Gastrocnemius medialis (tissue), 4 donors: ENCODE measurements at regions not wholly inside any gene's neighbourhood (a gene's known extent, or its start where the extent isn't known, plus 50 kb on each side); places are given as distances from the start of the nearest gene placed in this dataset.

ENCODE experiments used
- CTCF ChIP-seq, 5 experiments: fragments of 450-650 bp in 3 of 5; fragments of 200-600 bp in 2 of 5; sonication (generic) in 2 of 5; IDR thresholded peaks in 4 of 5; conservative IDR thresholded peaks in 1 of 5; 1 replicate in 4 of 5; 2 replicates in 1 of 5; pipeline ENCODE4 v1.5.1; 2016 to 2019; ENCODE audit warnings: antibody characterized with exemption in 5 of 5, mild to moderate bottlenecking in 3 of 5, moderate library complexity in 3 of 5
- POLR2A ChIP-seq, 2 donors: fragments of 450-650 bp; IDR thresholded peaks; one replicate each; pipeline ENCODE4 v1.6.1; 2017; ENCODE audit warnings: antibody characterized with exemption in 2 of 2, mild to moderate bottlenecking in 2 of 2, moderate library complexity in 2 of 2

- TF ChIP-seq CTCF (IDR thresholded peaks at IDR 0.05 in 4 of 5, conservative IDR thresholded peaks at IDR 0.05 in 1 of 5) (no peak), POLR2A (IDR thresholded peaks at IDR 0.05) (no peak)
Measured at GRCh38 chr7:3206771-3207191, 94.3 kb upstream of the SDK1 start.
